ENCODE measurements at regions not wholly inside any gene's neighbourhood (a gene's known extent, or its start where the extent isn't known, plus 50 kb on each side); places are given as distances from the start of the nearest gene placed in this dataset.

GRCh38 chr17:71378036-71378435 lies 742.8 kb upstream of the SOX9 start:
- Mint-ChIP-seq H3K27me3 (ENCODE audit: low read depth) (no peaks in the 10 kb centered on the region), H3K4me3 (no peak overlapping the region), H3K36me3 (no peaks in the 10 kb centered on the region), H3K9me3 (peaks cover 8% of the 10 kb centered on the region), H3K4me1 (no peaks in the 10 kb centered on the region), H3K27ac (no peak overlapping the region)
- ATAC-seq (no peak), DNase-seq (ENCODE audit: low spot score) (no peak)
- CTCF ChIA-PET: no interaction called here
- TF ChIP-seq FOXK1 (CRISPR knock-in tag; IDR thresholded peaks at IDR 0.05): no peak
- TF ChIP-seq, protein P1, sequence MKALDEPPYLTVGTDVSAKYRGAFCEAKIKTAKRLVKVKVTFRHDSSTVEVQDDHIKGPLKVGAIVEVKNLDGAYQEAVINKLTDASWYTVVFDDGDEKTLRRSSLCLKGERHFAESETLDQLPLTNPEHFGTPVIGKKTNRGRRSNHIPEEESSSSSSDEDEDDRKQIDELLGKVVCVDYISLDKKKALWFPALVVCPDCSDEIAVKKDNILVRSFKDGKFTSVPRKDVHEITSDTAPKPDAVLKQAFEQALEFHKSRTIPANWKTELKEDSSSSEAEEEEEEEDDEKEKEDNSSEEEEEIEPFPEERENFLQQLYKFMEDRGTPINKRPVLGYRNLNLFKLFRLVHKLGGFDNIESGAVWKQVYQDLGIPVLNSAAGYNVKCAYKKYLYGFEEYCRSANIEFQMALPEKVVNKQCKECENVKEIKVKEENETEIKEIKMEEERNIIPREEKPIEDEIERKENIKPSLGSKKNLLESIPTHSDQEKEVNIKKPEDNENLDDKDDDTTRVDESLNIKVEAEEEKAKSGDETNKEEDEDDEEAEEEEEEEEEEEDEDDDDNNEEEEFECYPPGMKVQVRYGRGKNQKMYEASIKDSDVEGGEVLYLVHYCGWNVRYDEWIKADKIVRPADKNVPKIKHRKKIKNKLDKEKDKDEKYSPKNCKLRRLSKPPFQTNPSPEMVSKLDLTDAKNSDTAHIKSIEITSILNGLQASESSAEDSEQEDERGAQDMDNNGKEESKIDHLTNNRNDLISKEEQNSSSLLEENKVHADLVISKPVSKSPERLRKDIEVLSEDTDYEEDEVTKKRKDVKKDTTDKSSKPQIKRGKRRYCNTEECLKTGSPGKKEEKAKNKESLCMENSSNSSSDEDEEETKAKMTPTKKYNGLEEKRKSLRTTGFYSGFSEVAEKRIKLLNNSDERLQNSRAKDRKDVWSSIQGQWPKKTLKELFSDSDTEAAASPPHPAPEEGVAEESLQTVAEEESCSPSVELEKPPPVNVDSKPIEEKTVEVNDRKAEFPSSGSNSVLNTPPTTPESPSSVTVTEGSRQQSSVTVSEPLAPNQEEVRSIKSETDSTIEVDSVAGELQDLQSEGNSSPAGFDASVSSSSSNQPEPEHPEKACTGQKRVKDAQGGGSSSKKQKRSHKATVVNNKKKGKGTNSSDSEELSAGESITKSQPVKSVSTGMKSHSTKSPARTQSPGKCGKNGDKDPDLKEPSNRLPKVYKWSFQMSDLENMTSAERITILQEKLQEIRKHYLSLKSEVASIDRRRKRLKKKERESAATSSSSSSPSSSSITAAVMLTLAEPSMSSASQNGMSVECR (CRISPR knock-in tag; IDR thresholded peaks at IDR 0.05; ENCODE audit: borderline replicate concordance): no peak
- no peak for TF ChIP-seq ZNF396 (CRISPR knock-in tag; IDR thresholded peaks at IDR 0.05; ENCODE audit: borderline replicate concordance)
- TF ChIP-seq ZNF121 (CRISPR knock-in tag; IDR thresholded peaks at IDR 0.05): no peak
- TF ChIP-seq, protein P2, sequence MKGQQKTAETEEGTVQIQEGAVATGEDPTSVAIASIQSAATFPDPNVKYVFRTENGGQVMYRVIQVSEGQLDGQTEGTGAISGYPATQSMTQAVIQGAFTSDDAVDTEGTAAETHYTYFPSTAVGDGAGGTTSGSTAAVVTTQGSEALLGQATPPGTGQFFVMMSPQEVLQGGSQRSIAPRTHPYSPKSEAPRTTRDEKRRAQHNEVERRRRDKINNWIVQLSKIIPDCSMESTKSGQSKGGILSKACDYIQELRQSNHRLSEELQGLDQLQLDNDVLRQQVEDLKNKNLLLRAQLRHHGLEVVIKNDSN (CRISPR knock-in tag; IDR thresholded peaks at IDR 0.05): no peak
- TF ChIP-seq, protein P3, sequence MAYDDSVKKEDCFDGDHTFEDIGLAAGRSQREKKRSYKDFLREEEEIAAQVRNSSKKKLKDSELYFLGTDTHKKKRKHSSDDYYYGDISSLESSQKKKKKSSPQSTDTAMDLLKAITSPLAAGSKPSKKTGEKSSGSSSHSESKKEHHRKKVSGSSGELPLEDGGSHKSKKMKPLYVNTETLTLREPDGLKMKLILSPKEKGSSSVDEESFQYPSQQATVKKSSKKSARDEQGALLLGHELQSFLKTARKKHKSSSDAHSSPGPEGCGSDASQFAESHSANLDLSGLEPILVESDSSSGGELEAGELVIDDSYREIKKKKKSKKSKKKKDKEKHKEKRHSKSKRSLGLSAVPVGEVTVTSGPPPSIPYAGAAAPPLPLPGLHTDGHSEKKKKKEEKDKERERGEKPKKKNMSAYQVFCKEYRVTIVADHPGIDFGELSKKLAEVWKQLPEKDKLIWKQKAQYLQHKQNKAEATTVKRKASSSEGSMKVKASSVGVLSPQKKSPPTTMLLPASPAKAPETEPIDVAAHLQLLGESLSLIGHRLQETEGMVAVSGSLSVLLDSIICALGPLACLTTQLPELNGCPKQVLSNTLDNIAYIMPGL (CRISPR knock-in tag; IDR thresholded peaks at IDR 0.05): no peak
- TF ChIP-seq NFATC4 (CRISPR knock-in tag; IDR thresholded peaks at IDR 0.05): no peak
- TF ChIP-seq MXD4 (CRISPR knock-in tag; IDR thresholded peaks at IDR 0.05; ENCODE audit: borderline replicate concordance): no peak
- no peak for TF ChIP-seq ETV6 (CRISPR knock-in tag; IDR thresholded peaks at IDR 0.05)
- TF ChIP-seq JUN (CRISPR knock-in tag; IDR thresholded peaks at IDR 0.05): no peak
- no peak for TF ChIP-seq EMX1 (CRISPR knock-in tag; IDR thresholded peaks at IDR 0.05)
- no peak for TF ChIP-seq TEAD1 (CRISPR knock-in tag; IDR thresholded peaks at IDR 0.05)
- no peak for TF ChIP-seq ZNF219 (CRISPR knock-in tag; IDR thresholded peaks at IDR 0.05; ENCODE audit: borderline replicate concordance)
- TF ChIP-seq ZNF263 (CRISPR knock-in tag; IDR thresholded peaks at IDR 0.05; ENCODE audit: low read depth): no peak
- TF ChIP-seq FOXP1 (CRISPR knock-in tag; IDR thresholded peaks at IDR 0.05; ENCODE audit: borderline replicate concordance): no peak
- POLR2A ChIA-PET: no interaction called here

- TF ChIP-seq SOX15 (CRISPR knock-in tag; IDR thresholded peaks at IDR 0.05): no peak
- TF ChIP-seq AR (CRISPR knock-in tag; IDR thresholded peaks at IDR 0.05): no peak
- no peak for TF ChIP-seq CTCF (IDR thresholded peaks at IDR 0.05)
- TF ChIP-seq, protein P4, sequence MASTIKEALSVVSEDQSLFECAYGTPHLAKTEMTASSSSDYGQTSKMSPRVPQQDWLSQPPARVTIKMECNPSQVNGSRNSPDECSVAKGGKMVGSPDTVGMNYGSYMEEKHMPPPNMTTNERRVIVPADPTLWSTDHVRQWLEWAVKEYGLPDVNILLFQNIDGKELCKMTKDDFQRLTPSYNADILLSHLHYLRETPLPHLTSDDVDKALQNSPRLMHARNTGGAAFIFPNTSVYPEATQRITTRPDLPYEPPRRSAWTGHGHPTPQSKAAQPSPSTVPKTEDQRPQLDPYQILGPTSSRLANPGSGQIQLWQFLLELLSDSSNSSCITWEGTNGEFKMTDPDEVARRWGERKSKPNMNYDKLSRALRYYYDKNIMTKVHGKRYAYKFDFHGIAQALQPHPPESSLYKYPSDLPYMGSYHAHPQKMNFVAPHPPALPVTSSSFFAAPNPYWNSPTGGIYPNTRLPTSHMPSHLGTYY (CRISPR knock-in tag; IDR thresholded peaks at IDR 0.05): no peak
- no peak for TF ChIP-seq JAZF1 (CRISPR knock-in tag; IDR thresholded peaks at IDR 0.05)
- TF ChIP-seq ZBTB43 (CRISPR knock-in tag; IDR thresholded peaks at IDR 0.05): no peak
- no peak for TF ChIP-seq ZNF138 (CRISPR knock-in tag; conservative IDR thresholded peaks at IDR 0.05)
- no peak for TF ChIP-seq JUN (CRISPR knock-in tag; IDR thresholded peaks at IDR 0.05)
- no peak for TF ChIP-seq ELF4 (CRISPR knock-in tag; IDR thresholded peaks at IDR 0.05; ENCODE audit: low read depth)
- no peak overlapping the region for H3K27ac Mint-ChIP-seq
- POLR2A ChIA-PET: interaction anchor here (0.5 kb wide), 1 partner anchor 603 kb away, joined by 3 read pairs; no protein-coding TSS in a partner anchor
- H3K4me3 Mint-ChIP-seq: no peak overlapping the region
- CTCF ChIA-PET: no interaction called here
- no peaks in the 10 kb centered on the region for H3K27me3 Mint-ChIP-seq (ENCODE audit: low read depth)
- H3K36me3 Mint-ChIP-seq: no peaks in the 10 kb centered on the region
- no peaks in the 10 kb centered on the region for H3K4me1 Mint-ChIP-seq
- DNase-seq (ENCODE audit: low spot score): no peak
- peaks cover 8% of the 10 kb centered on the region for H3K9me3 Mint-ChIP-seq
- ATAC-seq: no peak
These were observed 742.1 kb upstream of the SOX9 start for GRCh38 chr17:71378741-71379140.
